Motor neuron (in vitro differentiated cells): ENCODE measurements at regions not wholly inside any gene's neighbourhood (a gene's known extent, or its start where the extent isn't known, plus 50 kb on each side); places are given as distances from the start of the nearest gene placed in this dataset.
A peak's percentile ranks its signal among the peaks of the same experiment; 100 is the strongest.

Experiments used
- ATAC-seq, 8 experiments: fragments of 200-7000 bp; cut with Tn5 transposase; replicated peaks in 6 of 8; 2 replicates each; pipeline ENCODE4 v1.8.0; 2021; ENCODE audit warnings: mild to moderate bottlenecking in 8 of 8, moderate library complexity in 8 of 8
- H3K27ac ChIP-seq, 2 donors: fragments of 250-450 bp; sonication (Bioruptor Pico); 2 replicates each; pipeline ENCODE4 v1.9.0; 2021; ENCODE audit warnings: antibody characterized with exemption in 2 of 2, mild to moderate bottlenecking in 2 of 2, moderate library complexity in 1 of 2
- H3K4me1 ChIP-seq, 2 donors: fragments of 250-450 bp; sonication (Bioruptor Pico); replicated peaks in 1 of 2; 2 replicates each; pipeline ENCODE4 v1.6.1; 2021; ENCODE audit warnings: antibody characterized with exemption in 2 of 2, mild to moderate bottlenecking in 2 of 2, moderate library complexity in 1 of 2
- H3K4me3 ChIP-seq, 5 donors: fragments of 250-450 bp; sonication (Bioruptor Pico); 2 replicates each; pipeline ENCODE4 v1.9.0; 2021; ENCODE audit warnings: antibody characterized with exemption in 5 of 5, mild to moderate bottlenecking in 5 of 5, moderate library complexity in 4 of 5
- WGBS, 10 experiments: fragments of 450-650 bp; shearing (Covaris generic); methylation state at CpG; one replicate each; pipeline ENCODE4 v1.0.0; 2022; 5-methylcytosine and 5-hydroxymethylcytosine counted together
- in situ Hi-C, 9 experiments: fragments of 400-800 bp; cut with MboI; loops; one replicate each; pipeline ENCODE4 v1.15.0; 2021; ENCODE audit warnings: low sequenced_read_pairs in 9 of 9, low pct_unique_long_range_greater_than_20kb in 2 of 9; ENCODE audit not compliant: unreplicated experiment in 9 of 9

GRCh38 chr1:118339400-118340124 lies 154.5 kb upstream of the SPAG17 start:
- in situ Hi-C loops: no loop called here
- Histone ChIP-seq H3K4me1 (peaks cover 5 to 8% of the 10 kb centered on the region in 2 donors), H3K27ac (no peak overlapping the region), H3K4me3 (no peak overlapping the region)
- ATAC-seq: peak; percentile 27 to 86 (median 63)
- WGBS, 10 experiments: 14 to 71% (median 59%) methylated on average over 1 to 4 of the region's 4 CpGs; no CpG with 5 or more reads in 1 of the 10 experiments

- peak in 2 of 8 experiments; percentile 11 to 21 for ATAC-seq
- 5 to 94% (median 76%) methylated on average over 1 to 3 of the region's 3 CpGs for WGBS, 10 experiments
- H3K4me3 ChIP-seq: no peak overlapping the region
- H3K27ac ChIP-seq: no peak overlapping the region
- in situ Hi-C loops: no loop called here
- peaks cover 7 to 8% of the 10 kb centered on the region in 2 donors for H3K4me1 ChIP-seq
Measured at GRCh38 chr1:118338936-118339335, 153.9 kb upstream of the SPAG17 start.

GRCh38 chr1:118337346-118337745 lies 152.3 kb upstream of the SPAG17 start:
- Histone ChIP-seq H3K27ac (no peak overlapping the region), H3K4me3 (no peak overlapping the region), H3K4me1 (peaks cover 7 to 8% of the 10 kb centered on the region in 2 donors)
- ATAC-seq: no peak
- in situ Hi-C loops: no loop called here

- no peak overlapping the region for H3K4me3 ChIP-seq
- H3K4me1 ChIP-seq: peaks cover 7 to 8% of the 10 kb centered on the region in 2 donors
- WGBS, 10 experiments: 30 to 100% (median 67%) methylated on average over 1 to 2 of the region's 2 CpGs; no CpG with 5 or more reads in 3 of the 10 experiments
- ATAC-seq: peak; percentile 43 to 87 (median 61)
- in situ Hi-C loops: no loop called here
- no peak overlapping the region for H3K27ac ChIP-seq
Measured at GRCh38 chr1:118335331-118335732, 150.3 kb upstream of the SPAG17 start.

GRCh38 chr1:118334506-118334905 lies 149.5 kb upstream of the SPAG17 start:
- Histone ChIP-seq H3K4me3 (no peak overlapping the region), H3K27ac (no peak overlapping the region), H3K4me1 (peaks cover 7 to 8% of the 10 kb centered on the region in 2 donors)
- no peak for ATAC-seq
- in situ Hi-C loops: no loop called here
- 86 to 100% (median 92%) methylated on average over 1 of the region's 1 CpG; no CpG with 5 or more reads in 3 of the 10 experiments for WGBS, 10 experiments

- peaks cover 3 to 7% of the 10 kb centered on the region in 2 donors for H3K4me1 ChIP-seq
- H3K4me3 ChIP-seq: no peak overlapping the region
- no peak overlapping the region for H3K27ac ChIP-seq
- peak in 2 of 8 experiments; percentile 16 to 20 for ATAC-seq
- 67 to 98% (median 88%) methylated on average over 2 to 4 of the region's 4 CpGs; no CpG with 5 or more reads in 1 of the 10 experiments for WGBS, 10 experiments
- in situ Hi-C loops: no loop called here
Measured at GRCh38 chr1:118333601-118334210, 148.7 kb upstream of the SPAG17 start.

GRCh38 chr1:118326960-118327629 lies 142.1 kb upstream of the SPAG17 start:
- Histone ChIP-seq H3K27ac (no peak overlapping the region), H3K4me3 (no peak overlapping the region), H3K4me1 (peaks cover 0 to 5% of the 10 kb centered on the region in 2 donors)
- in situ Hi-C loops: no loop called here
- 62 to 93% (median 82%) methylated on average over 2 to 6 of the region's 6 CpGs for WGBS, 10 experiments
- ATAC-seq: no peak

- H3K27ac ChIP-seq: no peak overlapping the region
- in situ Hi-C loops: no loop called here
- no peak overlapping the region for H3K4me3 ChIP-seq
- peak in 4 of 8 experiments; percentile 22 to 84 (median 72) for ATAC-seq
- H3K4me1 ChIP-seq: peaks cover 0 to 12% of the 10 kb centered on the region in 2 donors
Measured at GRCh38 chr1:118325550-118326225, 140.7 kb upstream of the SPAG17 start.

- Histone ChIP-seq H3K4me3 (no peak overlapping the region), H3K27ac (no peak overlapping the region), H3K4me1 (peaks cover 0 to 12% of the 10 kb centered on the region in 2 donors)
- no peak for ATAC-seq
- in situ Hi-C loops: no loop called here
- WGBS, 10 experiments: 0 to 57% (median 0%) methylated on average over 1 of the region's 1 CpG; no CpG with 5 or more reads in 1 of the 10 experiments
Measured at GRCh38 chr1:118323246-118323645, 138.2 kb upstream of the SPAG17 start.

GRCh38 chr1:118322331-118322730 lies 137.3 kb upstream of the SPAG17 start:
- WGBS, 10 experiments: 65 to 100% (median 75%) methylated on average over 2 to 3 of the region's 3 CpGs; no CpG with 5 or more reads in 3 of the 10 experiments
- Histone ChIP-seq H3K4me1 (peaks cover 0 to 12% of the 10 kb centered on the region in 2 donors), H3K4me3 (no peak overlapping the region), H3K27ac (no peak overlapping the region)
- in situ Hi-C loops: no loop called here
- peak in 6 of 8 experiments; percentile 23 to 69 (median 52) for ATAC-seq

GRCh38 chr1:118321840-118322239 lies 136.8 kb upstream of the SPAG17 start:
- Histone ChIP-seq H3K27ac (no peak overlapping the region), H3K4me3 (no peak overlapping the region), H3K4me1 (peaks cover 0 to 12% of the 10 kb centered on the region in 2 donors)
- WGBS, 10 experiments: 20 to 93% (median 70%) methylated on average over 1 to 6 of the region's 6 CpGs
- in situ Hi-C loops: no loop called here
- ATAC-seq: no peak

GRCh38 chr1:118317842-118318614 lies 133.0 kb upstream of the SPAG17 start:
- WGBS, 10 experiments: 33 to 100% (median 81%) methylated on average over 1 to 5 of the region's 6 CpGs; no CpG with 5 or more reads in 1 of the 10 experiments
- ATAC-seq: peak in 2 of 8 experiments; percentile 22 to 56
- H3K4me1 ChIP-seq: peaks cover 0 to 12% of the 10 kb centered on the region in 2 donors
- H3K27ac ChIP-seq: no peak overlapping the region
- in situ Hi-C loops: no loop called here
- no peak overlapping the region for H3K4me3 ChIP-seq
